Uterus (tissue), 2 donors: ENCODE measurements at regions not wholly inside any gene's neighbourhood (a gene's known extent, or its start where the extent isn't known, plus 50 kb on each side); places are given as distances from the start of the nearest gene placed in this dataset.

Source experiments
- CTCF ChIP-seq, 4 experiments: fragments of 200-600 bp in 2 of 4; fragments of 450-650 bp in 2 of 4; sonication (generic) in 2 of 4; IDR thresholded peaks; one replicate each; pipeline ENCODE4 v1.5.1; 2016 to 2019; ENCODE audit warnings: antibody characterized with exemption in 4 of 4, mild to moderate bottlenecking in 2 of 4, moderate library complexity in 1 of 4
- POLR2A ChIP-seq, 2 donors: fragments of 450-650 bp; IDR thresholded peaks; one replicate each; pipeline ENCODE4 v1.6.1; 2016; ENCODE audit warnings: antibody characterized with exemption in 2 of 2, mild to moderate bottlenecking in 1 of 2, moderate library complexity in 1 of 2

GRCh38 chr2:4140281-4140970 is 437.1 kb downstream of the DCDC2C start:
- no peak for TF ChIP-seq CTCF (IDR thresholded peaks at IDR 0.05)
- TF ChIP-seq POLR2A (IDR thresholded peaks at IDR 0.05) = no peak
